ENCODE measurements at regions not wholly inside any gene's neighbourhood (a gene's known extent, or its start where the extent isn't known, plus 50 kb on each side); places are given as distances from the start of the nearest gene placed in this dataset.

GRCh38 chr13:74767050-74767449 lies 632.8 kb upstream of the KLF12 start:
- no peak for ATAC-seq (ENCODE audit: poor library complexity)
- intact Hi-C loops (cut with DNase I, micrococcal nuclease) = no loop called here

GRCh38 chr13:74765955-74766354 lies 631.8 kb upstream of the KLF12 start:
- DNase-seq = no peak
- Mint-ChIP-seq H3K9me3 (no peaks in the 10 kb centered on the region), H3K4me1 (ENCODE audit: low read depth) (no peaks in the 10 kb centered on the region), H3K4me3 (no peak overlapping the region), H3K27me3 (peaks cover 5% of the 10 kb centered on the region), H3K36me3 (ENCODE audit: low read depth) (no peaks in the 10 kb centered on the region), H3K27ac (no peak overlapping the region)
- Histone ChIP-seq H3K9me3 (ENCODE audit: control insufficient read depth in 1 of 2, insufficient read depth in 1 of 2, low read length in 2 of 2) (no peaks in the 10 kb centered on the region), H3K4me3 (ENCODE audit: low read length) (no peak overlapping the region), H3K4me1 (ENCODE audit: insufficient read depth, low read length) (no peaks in the 10 kb centered on the region), H3K36me3 (ENCODE audit: insufficient read depth, low read length) (no peaks in the 10 kb centered on the region), H3K27ac (ENCODE audit: low read depth in 1 of 2, low read length in 2 of 2) (no peak overlapping the region), H3K27me3 (ENCODE audit: control insufficient read depth in 1 of 2, insufficient read depth in 2 of 2, low read length in 2 of 2) (no peaks in the 10 kb centered on the region)
- TF ChIP-seq CTCF (IDR thresholded peaks at IDR 0.05) = no peak
- intact Hi-C loops (cut with DNase I, micrococcal nuclease) = no loop called here
- ATAC-seq (ENCODE audit: poor library complexity) = no peak
- ChIA-PET POLR2A (no interaction called here), CTCF (no interaction called here)

More at GRCh38 chr13:74767050-74767449, 632.8 kb upstream of the KLF12 start:
- ChIA-PET CTCF (no interaction called here), POLR2A (no interaction called here)
- H3K4me1 ChIP-seq (ENCODE audit: insufficient read depth, low read length) = no peaks in the 10 kb centered on the region
- Mint-ChIP-seq H3K4me1 (ENCODE audit: low read depth) (no peaks in the 10 kb centered on the region), H3K4me3 (no peak overlapping the region), H3K9me3 (no peaks in the 10 kb centered on the region), H3K27ac (no peak overlapping the region), H3K36me3 (ENCODE audit: low read depth) (no peaks in the 10 kb centered on the region), H3K27me3 (peaks cover 5% of the 10 kb centered on the region)
- H3K27me3 ChIP-seq (ENCODE audit: control insufficient read depth in 1 of 2, insufficient read depth in 2 of 2, low read length in 2 of 2) = no peaks in the 10 kb centered on the region
- H3K9me3 ChIP-seq (ENCODE audit: control insufficient read depth in 1 of 2, insufficient read depth in 1 of 2, low read length in 2 of 2) = no peaks in the 10 kb centered on the region
- no peak overlapping the region for H3K4me3 ChIP-seq (ENCODE audit: low read length)
- no peaks in the 10 kb centered on the region for H3K36me3 ChIP-seq (ENCODE audit: insufficient read depth, low read length)
- DNase-seq = no peak
- no peak overlapping the region for H3K27ac ChIP-seq (ENCODE audit: low read depth in 1 of 2, low read length in 2 of 2)
- TF ChIP-seq CTCF (IDR thresholded peaks at IDR 0.05) = no peak

- intact Hi-C loops (cut with DNase I, micrococcal nuclease) = no loop called here
- Mint-ChIP-seq H3K4me1 (ENCODE audit: low read depth) (no peaks in the 10 kb centered on the region), H3K27ac (no peak overlapping the region), H3K9me3 (no peaks in the 10 kb centered on the region), H3K27me3 (no peaks in the 10 kb centered on the region), H3K4me3 (no peak overlapping the region), H3K36me3 (ENCODE audit: low read depth) (no peaks in the 10 kb centered on the region)
- no peak overlapping the region for H3K27ac ChIP-seq (ENCODE audit: low read depth in 1 of 2, low read length in 2 of 2)
- ATAC-seq (ENCODE audit: poor library complexity) (no peak), DNase-seq (no peak)
- POLR2A ChIA-PET = no interaction called here
- CTCF ChIA-PET = interaction anchor here (1.6 kb wide), 1 partner anchor 10 kb away, joined by 4 read pairs; no protein-coding TSS in a partner anchor
- H3K27me3 ChIP-seq (ENCODE audit: control insufficient read depth in 1 of 2, insufficient read depth in 2 of 2, low read length in 2 of 2) = no peaks in the 10 kb centered on the region
- H3K36me3 ChIP-seq (ENCODE audit: insufficient read depth, low read length) = no peaks in the 10 kb centered on the region
- no peaks in the 10 kb centered on the region for H3K4me1 ChIP-seq (ENCODE audit: insufficient read depth, low read length)
- H3K9me3 ChIP-seq (ENCODE audit: control insufficient read depth in 1 of 2, insufficient read depth in 1 of 2, low read length in 2 of 2) = no peaks in the 10 kb centered on the region
- no peak for TF ChIP-seq CTCF (IDR thresholded peaks at IDR 0.05)
- no peak overlapping the region for H3K4me3 ChIP-seq (ENCODE audit: low read length)
Measured at GRCh38 chr13:74761801-74762757, 627.9 kb upstream of the KLF12 start.
